Activated CD8-positive, alpha-beta T cell treated with anti-CD3 and anti-CD28 coated beads for 36 hours (primary cell): ENCODE measurements at regions not wholly inside any gene's neighbourhood (a gene's known extent, or its start where the extent isn't known, plus 50 kb on each side); places are given as distances from the start of the nearest gene placed in this dataset.

ENCODE experiments used
- ATAC-seq: fragments of 200-7000 bp; cut with Tn5 transposase; one replicate; pipeline ENCODE4 v1.10.0; 2021; ENCODE audit warnings: mild to moderate bottlenecking, moderate library complexity
- CTCF ChIA-PET: fragments of 350-600 bp; sonication (Branson Sonifier 250); formaldehyde crosslinking; loops from one replicate; lab custom pipeline; 2021; ENCODE audit warnings: antibody characterized with exemption; lab: Charles Lee
- POLR2A ChIA-PET: fragments of 350-600 bp; sonication (Branson Sonifier 250); formaldehyde crosslinking; loops from one replicate; lab custom pipeline; 2021; ENCODE audit warnings: antibody characterized with exemption; lab: Charles Lee
- DNase-seq: peaks from one replicate; pipeline ENCODE4 v3.0.0-alpha.2; 2020
- H3K27ac Mint-ChIP-seq: one replicate; pipeline ENCODE4 v1.8.0; 2021; ENCODE audit warnings: mild to moderate bottlenecking, mixed read lengths
- H3K27me3 Mint-ChIP-seq: one replicate; pipeline ENCODE4 v1.8.0; 2021; ENCODE audit warnings: mixed read lengths
- H3K36me3 Mint-ChIP-seq: one replicate; pipeline ENCODE4 v1.8.0; 2021; ENCODE audit warnings: low read depth, mixed read lengths
- H3K4me1 Mint-ChIP-seq: one replicate; pipeline ENCODE4 v1.8.0; 2021; ENCODE audit warnings: low read depth, mixed read lengths
- H3K4me3 Mint-ChIP-seq: one replicate; pipeline ENCODE4 v1.8.0; 2021; ENCODE audit warnings: mild to moderate bottlenecking, moderate library complexity, mixed read lengths
- H3K9me3 Mint-ChIP-seq: one replicate; pipeline ENCODE4 v1.8.0; 2021; ENCODE audit warnings: mixed read lengths
- CTCF ChIP-seq: fragments of 200-600 bp; IDR thresholded peaks from one replicate; pipeline ENCODE4 v1.8.0; 2022; ENCODE audit warnings: antibody characterized with exemption, mild to moderate bottlenecking
- intact Hi-C: fragments of 100-400 bp; cut with micrococcal nuclease; formaldehyde crosslinking; loops from one replicate; pipeline ENCODE4 v1.10.0; 2022

GRCh38 chr17:69928611-69929010 lies 146.4 kb upstream of the KCNJ16 start:
- Mint-ChIP-seq H3K4me3 (no peak overlapping the region), H3K36me3 (no peaks in the 10 kb centered on the region), H3K9me3 (peaks cover 2% of the 10 kb centered on the region), H3K4me1 (no peaks in the 10 kb centered on the region), H3K27ac (no peak overlapping the region), H3K27me3 (peaks cover 3% of the 10 kb centered on the region)
- ATAC-seq (no peak), DNase-seq (no peak)
- TF ChIP-seq CTCF: no peak
- intact Hi-C loops: no loop called here
- CTCF ChIA-PET: no interaction called here
- POLR2A ChIA-PET: no interaction called here

GRCh38 chr17:69936996-69937395 lies 138.0 kb upstream of the KCNJ16 start:
- H3K4me1 Mint-ChIP-seq: no peaks in the 10 kb centered on the region
- ATAC-seq (no peak), DNase-seq (no peak)
- H3K36me3 Mint-ChIP-seq: no peaks in the 10 kb centered on the region
- ChIA-PET POLR2A (no interaction called here), CTCF (no interaction called here)
- H3K27me3 Mint-ChIP-seq: peaks cover 6% of the 10 kb centered on the region
- no peak overlapping the region for H3K4me3 Mint-ChIP-seq
- H3K27ac Mint-ChIP-seq: no peak overlapping the region
- no peaks in the 10 kb centered on the region for H3K9me3 Mint-ChIP-seq
- no peak for TF ChIP-seq CTCF
- intact Hi-C loops: no loop called here

- ChIA-PET POLR2A (no interaction called here), CTCF (no interaction called here)
- Mint-ChIP-seq H3K4me1 (no peaks in the 10 kb centered on the region), H3K4me3 (no peak overlapping the region), H3K27ac (no peak overlapping the region), H3K9me3 (no peaks in the 10 kb centered on the region), H3K27me3 (peaks cover 2% of the 10 kb centered on the region), H3K36me3 (no peaks in the 10 kb centered on the region)
- ATAC-seq: no peak
- intact Hi-C loops: no loop called here
- DNase-seq: no peak
- no peak for TF ChIP-seq CTCF
Observed at GRCh38 chr17:69943058-69943457, 132.0 kb upstream of the KCNJ16 start.

GRCh38 chr17:69944406-69944805 lies 130.6 kb upstream of the KCNJ16 start:
- Mint-ChIP-seq H3K4me1 (no peaks in the 10 kb centered on the region), H3K4me3 (no peak overlapping the region), H3K27ac (no peak overlapping the region), H3K9me3 (no peaks in the 10 kb centered on the region), H3K27me3 (peaks cover 2% of the 10 kb centered on the region), H3K36me3 (no peaks in the 10 kb centered on the region)
- POLR2A ChIA-PET: no interaction called here
- TF ChIP-seq CTCF: no peak
- no peak for ATAC-seq
- CTCF ChIA-PET: no interaction called here
- DNase-seq: no peak
- intact Hi-C loops: no loop called here

- TF ChIP-seq CTCF: no peak
- ChIA-PET POLR2A (no interaction called here), CTCF (no interaction called here)
- intact Hi-C loops: no loop called here
- ATAC-seq (no peak), DNase-seq (no peak)
- no peak overlapping the region for H3K27ac Mint-ChIP-seq
- no peaks in the 10 kb centered on the region for H3K9me3 Mint-ChIP-seq
- H3K4me1 Mint-ChIP-seq: no peaks in the 10 kb centered on the region
- no peak overlapping the region for H3K4me3 Mint-ChIP-seq
- no peaks in the 10 kb centered on the region for H3K36me3 Mint-ChIP-seq
- no peaks in the 10 kb centered on the region for H3K27me3 Mint-ChIP-seq
Observed at GRCh38 chr17:69945698-69946185, 129.3 kb upstream of the KCNJ16 start.
